Retinal pigment epithelial cell (primary cell): ENCODE measurements at regions not wholly inside any gene's neighbourhood (a gene's known extent, or its start where the extent isn't known, plus 50 kb on each side); places are given as distances from the start of the nearest gene placed in this dataset.

Experiments used
- DNase-seq: peaks from one replicate; pipeline ENCODE4 v3.0.0-alpha.2; 2010; ENCODE audit warnings: low read depth
- H3K4me3 ChIP-seq: 2 replicates; pipeline ENCODE4 v1.5.1; 2011; ENCODE audit warnings: mild to moderate bottlenecking, low read length, control low read depth, moderate library complexity
- CTCF ChIP-seq: conservative IDR thresholded peaks from 2 replicates; pipeline ENCODE4 v1.5.1; 2011; ENCODE audit warnings: low read depth, low read length, control low read depth, inconsistent platforms

- no peak overlapping the region for H3K4me3 ChIP-seq
- DNase-seq, result no peak
- no peak for TF ChIP-seq CTCF
Observed at GRCh38 chr2:153394686-153395085, 83.9 kb downstream of the RPRM start.

DNA sequence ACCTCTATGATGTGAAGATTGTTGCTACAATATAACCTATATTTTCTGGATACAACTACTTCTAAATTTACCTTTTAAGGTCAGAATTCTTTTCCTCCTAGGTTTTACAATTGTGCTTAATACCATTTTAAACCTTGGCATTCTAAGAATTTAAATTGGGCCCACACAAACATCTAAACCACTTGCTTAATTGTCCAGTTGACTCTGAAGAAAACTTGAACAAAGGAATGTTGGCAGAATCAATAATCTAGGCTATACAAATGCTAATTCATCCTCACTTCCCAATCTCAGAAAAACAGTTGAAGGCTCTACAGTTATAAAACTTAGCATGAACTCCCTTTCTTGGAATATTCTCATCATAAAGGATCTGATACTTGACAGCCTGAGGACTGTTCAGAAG lies 84.3 kb downstream of the RPRM start:
- TF ChIP-seq CTCF, result no peak
- DNase-seq, result peak; percentile 79
- no peak overlapping the region for H3K4me3 ChIP-seq

GRCh38 chr2:153393518-153393917 lies 85.0 kb downstream of the RPRM start:
- no peak for TF ChIP-seq CTCF
- DNase-seq, result no peak

GRCh38 chr2:153391131-153391530 lies 87.4 kb downstream of the RPRM start:
- no peak for TF ChIP-seq CTCF
- H3K4me3 ChIP-seq, result no peak overlapping the region
- DNase-seq, result no peak

More at GRCh38 chr2:153393518-153393917, 85.0 kb downstream of the RPRM start:
- H3K4me3 ChIP-seq, result no peak overlapping the region

DNA sequence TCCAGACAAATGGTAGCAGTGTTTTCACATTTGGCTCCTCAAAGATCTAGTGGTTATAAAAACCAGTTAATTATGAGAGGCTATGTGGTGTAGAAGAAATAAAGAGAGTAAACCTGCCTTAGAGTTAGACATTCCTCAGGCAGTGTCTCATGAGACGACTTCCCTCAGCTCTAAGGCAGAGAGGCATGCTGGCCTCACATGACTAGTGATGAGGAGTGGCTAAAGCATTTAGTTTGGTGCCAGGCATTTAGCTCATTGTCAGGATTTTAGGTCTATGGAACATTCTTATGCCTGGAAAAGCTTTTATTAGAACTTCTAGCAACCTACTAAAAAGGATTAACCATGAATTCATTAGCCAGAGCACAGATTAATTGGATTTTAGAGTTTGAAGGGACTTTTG lies 90.3 kb downstream of the RPRM start:
- peak overlapping the region; percentile 5 for H3K4me3 ChIP-seq
- no peak for TF ChIP-seq CTCF
- DNase-seq, result peak; percentile 99

GRCh38 chr2:153387203-153387602 lies 91.4 kb downstream of the RPRM start:
- no peak for TF ChIP-seq CTCF
- DNase-seq, result no peak
- no peak overlapping the region for H3K4me3 ChIP-seq

GRCh38 chr2:153386481-153386897 lies 92.1 kb downstream of the RPRM start:
- no peak overlapping the region for H3K4me3 ChIP-seq
- peak; percentile 94 for DNase-seq
- no peak for TF ChIP-seq CTCF
